HFFc6 (cell line): ENCODE measurements at regions not wholly inside any gene's neighbourhood (a gene's known extent, or its start where the extent isn't known, plus 50 kb on each side); places are given as distances from the start of the nearest gene placed in this dataset.

Experiments used
- DNase-seq: peaks from one replicate; pipeline ENCODE4 v3.0.0-alpha.2; 2018
- H3K27ac Mint-ChIP-seq: 2 replicates; pipeline ENCODE4 v1.8.0; 2020; ENCODE audit warnings: mild to moderate bottlenecking, mixed read lengths
- H3K27me3 Mint-ChIP-seq: 2 replicates; pipeline ENCODE4 v1.8.0; 2021; ENCODE audit warnings: mild to moderate bottlenecking, moderate library complexity, mixed read lengths; ENCODE audit not compliant: insufficient read depth
- H3K36me3 Mint-ChIP-seq: 2 replicates; pipeline ENCODE4 v1.8.0; 2021; ENCODE audit warnings: low read depth, mixed read lengths
- H3K4me1 Mint-ChIP-seq: 2 replicates; pipeline ENCODE4 v1.8.0; 2020; ENCODE audit warnings: low read depth, mixed read lengths
- H3K4me3 Mint-ChIP-seq: 2 replicates; pipeline ENCODE4 v1.8.0; 2020; ENCODE audit warnings: mild to moderate bottlenecking, moderate library complexity, mixed read lengths
- H3K9me3 Mint-ChIP-seq: 2 replicates; pipeline ENCODE4 v1.8.0; 2020; ENCODE audit warnings: mild to moderate bottlenecking, mixed read lengths
- CTCF ChIP-seq: fragments of 200-600 bp; sonication (generic); IDR thresholded peaks from 2 replicates; pipeline ENCODE4 v1.5.0; 2021; ENCODE audit warnings: antibody characterized with exemption, mild to moderate bottlenecking

GRCh38 chr9:33684831-33685230 lies 110.5 kb upstream of the PRSS3 start:
- Mint-ChIP-seq H3K9me3 (no peaks in the 10 kb centered on the region), H3K27me3 (peaks cover 40% of the 10 kb centered on the region), H3K4me1 (no peaks in the 10 kb centered on the region), H3K36me3 (no peaks in the 10 kb centered on the region), H3K27ac (no peak overlapping the region), H3K4me3 (no peak overlapping the region)
- no peak for TF ChIP-seq CTCF
- DNase-seq = no peak

GRCh38 chr9:33686942-33687341 lies 108.4 kb upstream of the PRSS3 start:
- H3K4me3 Mint-ChIP-seq = no peak overlapping the region
- no peaks in the 10 kb centered on the region for H3K9me3 Mint-ChIP-seq
- TF ChIP-seq CTCF = no peak
- peaks cover 40% of the 10 kb centered on the region for H3K27me3 Mint-ChIP-seq
- H3K27ac Mint-ChIP-seq = no peak overlapping the region
- no peak for DNase-seq
- H3K4me1 Mint-ChIP-seq = no peaks in the 10 kb centered on the region
- H3K36me3 Mint-ChIP-seq = no peaks in the 10 kb centered on the region

GRCh38 chr9:33687779-33688178 lies 107.6 kb upstream of the PRSS3 start:
- no peak for DNase-seq
- H3K4me1 Mint-ChIP-seq = no peaks in the 10 kb centered on the region
- H3K9me3 Mint-ChIP-seq = no peaks in the 10 kb centered on the region
- no peak overlapping the region for H3K27ac Mint-ChIP-seq
- H3K27me3 Mint-ChIP-seq = peaks cover 36% of the 10 kb centered on the region
- TF ChIP-seq CTCF = no peak
- no peak overlapping the region for H3K4me3 Mint-ChIP-seq
- H3K36me3 Mint-ChIP-seq = no peaks in the 10 kb centered on the region

GRCh38 chr9:33690143-33690933 lies 105.0 kb upstream of the PRSS3 start:
- Mint-ChIP-seq H3K27ac (no peak overlapping the region), H3K36me3 (no peaks in the 10 kb centered on the region), H3K4me3 (no peak overlapping the region), H3K27me3 (peaks cover 35% of the 10 kb centered on the region), H3K9me3 (no peaks in the 10 kb centered on the region), H3K4me1 (no peaks in the 10 kb centered on the region)
- DNase-seq = no peak
- no peak for TF ChIP-seq CTCF

- no peak for DNase-seq
- no peak overlapping the region for H3K4me3 Mint-ChIP-seq
- no peak overlapping the region for H3K27ac Mint-ChIP-seq
- H3K36me3 Mint-ChIP-seq = no peaks in the 10 kb centered on the region
- TF ChIP-seq CTCF = no peak
- H3K9me3 Mint-ChIP-seq = no peaks in the 10 kb centered on the region
- H3K4me1 Mint-ChIP-seq = no peaks in the 10 kb centered on the region
- H3K27me3 Mint-ChIP-seq = peaks cover 36% of the 10 kb centered on the region
Observed at GRCh38 chr9:33695299-33695698, 100.1 kb upstream of the PRSS3 start.
